GM21529 (cell line): ENCODE measurements at regions not wholly inside any gene's neighbourhood (a gene's known extent, or its start where the extent isn't known, plus 50 kb on each side); places are given as distances from the start of the nearest gene placed in this dataset.
"Not testable (repeated sequence)": the region's sequence is repeated elsewhere in the genome, so short reads cannot be mapped to it uniquely, and the experiment has no call there.

Experiments
- ATAC-seq: cut with Tn5 transposase; IDR thresholded peaks from one replicate; pipeline ENCODE4 v1.9.1; 2021; ENCODE audit not compliant: unreplicated experiment

GRCh38 chrX:19229896-19230295, 107.6 kb upstream of the ADGRG2 start:
- ATAC-seq, result not testable (repeated sequence)

- ATAC-seq, result no peak
These were observed 105.8 kb upstream of the PDHA1 start for GRCh38 chrX:19237901-19238300.

- ATAC-seq, result no peak
These were observed 100.3 kb upstream of the PDHA1 start for GRCh38 chrX:19243431-19243830.

- not testable (repeated sequence) for ATAC-seq
These were observed 98.8 kb upstream of the PDHA1 start for GRCh38 chrX:19244921-19245320.

- ATAC-seq, result no peak
These were observed 97.9 kb upstream of the PDHA1 start for GRCh38 chrX:19245711-19246269.

- no peak for ATAC-seq
These were observed 86.7 kb upstream of the PDHA1 start for GRCh38 chrX:19256986-19257385.

- ATAC-seq, result not testable (repeated sequence)
These were observed 82.7 kb upstream of the PDHA1 start for GRCh38 chrX:19261026-19261425.

GRCh38 chrX:19270727-19271126, 73.0 kb upstream of the PDHA1 start:
- no peak for ATAC-seq

- no peak for ATAC-seq
These were observed 71.3 kb upstream of the PDHA1 start for GRCh38 chrX:19272452-19272851.

GRCh38 chrX:19280636-19281035, 63.1 kb upstream of the PDHA1 start:
- no peak for ATAC-seq

GRCh38 chrX:19281256-19281655, 62.5 kb upstream of the PDHA1 start:
- ATAC-seq, result no peak

GRCh38 chrX:19283597-19284339, 60.0 kb upstream of the PDHA1 start:
- no peak for ATAC-seq

GRCh38 chrX:19285857-19286256, 57.9 kb upstream of the PDHA1 start:
- ATAC-seq, result no peak

- no peak for ATAC-seq
These were observed 52.6 kb upstream of the PDHA1 start for GRCh38 chrX:19291086-19291485.

- ATAC-seq, result no peak
These were observed 50.0 kb upstream of the PDHA1 start for GRCh38 chrX:19293606-19294325.
